Body of pancreas (tissue), 4 donors: ENCODE measurements at regions not wholly inside any gene's neighbourhood (a gene's known extent, or its start where the extent isn't known, plus 50 kb on each side); places are given as distances from the start of the nearest gene placed in this dataset.
A peak's percentile ranks its signal among the peaks of the same experiment; 100 is the strongest.

Experiments
- CTCF ChIP-seq, 7 experiments: fragments of 450-650 bp in 4 of 7; fragments of 200-600 bp in 3 of 7; sonication (generic) in 3 of 7; IDR thresholded peaks; one replicate each; pipeline ENCODE4 v1.5.1; 2016 to 2019; ENCODE audit warnings: antibody characterized with exemption in 7 of 7
- POLR2A ChIP-seq, 3 donors: fragments of 450-650 bp; IDR thresholded peaks; one replicate each; pipeline ENCODE4 v1.6.1; 2016; ENCODE audit warnings: antibody characterized with exemption in 3 of 3, mild to moderate bottlenecking in 2 of 3

- peak in 4 of 7 experiments; percentile 9 to 34 (median 24) for TF ChIP-seq CTCF (IDR thresholded peaks at IDR 0.05)
- no peak for TF ChIP-seq POLR2A (IDR thresholded peaks at IDR 0.05)
Observed at GRCh38 chr4:26069218-26069617, 155.2 kb downstream of the SMIM20 start.
